ENCODE measurements at regions not wholly inside any gene's neighbourhood (a gene's known extent, or its start where the extent isn't known, plus 50 kb on each side); places are given as distances from the start of the nearest gene placed in this dataset.
"Not testable (repeated sequence)": the region's sequence is repeated elsewhere in the genome, so short reads cannot be mapped to it uniquely, and the experiment has no call there.

DNA sequence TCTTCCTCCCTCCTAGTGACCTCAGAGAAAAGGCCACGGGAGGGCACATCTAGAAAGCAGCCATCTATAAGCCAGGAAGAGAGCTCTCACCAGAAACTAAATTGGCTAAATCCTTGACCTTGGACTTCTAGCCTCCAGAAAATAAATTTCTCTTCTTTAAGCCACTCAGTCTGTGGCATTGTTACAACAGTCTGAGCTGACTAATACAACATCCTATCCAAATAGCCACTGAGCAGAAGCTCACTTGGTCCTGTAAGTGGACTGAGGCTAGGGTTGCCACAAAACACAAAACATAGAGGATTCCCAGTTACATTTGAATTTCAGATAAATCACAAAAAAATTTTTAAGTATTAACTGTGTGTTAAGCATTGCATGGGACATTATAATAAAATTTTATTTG, 383.4 kb downstream of the MLLT3 start:
- no peak for DNase-seq (ENCODE audit: low read depth)

DNA sequence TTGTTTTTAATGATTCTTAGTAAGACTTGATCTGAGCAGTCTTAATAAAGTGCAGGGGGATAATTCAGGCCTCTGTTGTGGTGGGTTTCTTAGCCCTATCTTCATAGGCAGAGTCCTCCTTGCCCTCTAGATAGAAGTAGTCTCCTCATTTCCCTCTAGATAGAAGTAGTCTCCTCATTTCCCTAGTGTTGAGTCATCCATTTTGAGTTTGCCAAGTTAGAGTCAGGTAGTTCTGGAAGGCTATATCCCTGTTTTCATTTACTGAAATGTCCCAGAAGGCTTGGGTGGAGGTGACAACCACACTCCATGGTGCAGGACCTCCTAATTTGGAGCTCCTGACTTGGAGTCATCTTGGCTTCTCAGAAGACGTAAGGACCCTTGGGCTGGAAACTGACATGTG, 384.6 kb downstream of the MLLT3 start:
- no peak for DNase-seq (ENCODE audit: low read depth)

DNA sequence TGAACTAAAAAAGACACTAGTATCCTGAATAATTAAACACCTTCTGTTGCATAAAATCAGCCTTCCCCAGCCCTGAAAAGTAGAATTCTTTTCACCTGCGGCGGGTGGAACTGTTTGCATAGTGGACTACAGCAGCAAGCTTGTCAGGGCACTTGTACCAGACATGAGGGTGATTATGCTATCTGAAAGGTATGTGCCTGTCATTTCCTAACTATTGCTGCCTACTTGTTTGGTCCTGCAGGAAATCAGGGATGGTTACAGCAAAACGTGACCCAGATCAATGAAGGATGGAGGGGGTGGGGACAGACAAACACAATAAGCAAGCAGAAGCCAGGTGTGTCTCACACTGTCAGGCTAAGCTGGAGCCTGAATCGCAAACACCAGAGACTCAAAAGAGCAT, 385.6 kb downstream of the MLLT3 start:
- no peak for DNase-seq (ENCODE audit: low read depth)

GRCh38 chr9:20235206-20235605, 387.1 kb downstream of the MLLT3 start:
- DNase-seq (ENCODE audit: low read depth) = not testable (repeated sequence)

DNA sequence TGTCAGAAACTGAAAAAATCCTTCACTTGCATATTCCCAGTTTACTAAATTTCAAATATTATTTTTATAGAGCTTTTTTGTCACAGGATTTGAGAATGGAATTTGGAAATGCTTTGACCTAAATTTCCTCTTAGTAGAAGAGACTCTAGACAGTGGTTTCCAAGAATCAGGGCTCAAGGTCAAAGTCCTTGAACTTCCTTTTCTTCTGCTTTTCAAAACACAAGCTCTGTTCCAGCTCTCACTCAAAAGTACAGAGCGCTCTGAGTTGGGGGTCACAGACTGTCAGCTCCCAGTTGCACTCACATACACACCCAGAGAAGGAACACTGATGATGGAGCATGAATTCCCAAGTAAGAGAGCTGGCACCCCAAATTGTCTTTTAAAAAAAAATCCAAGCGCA, 394.2 kb downstream of the MLLT3 start:
- no peak for DNase-seq (ENCODE audit: low read depth)

- no peak for DNase-seq (ENCODE audit: low read depth)
Measured at GRCh38 chr9:20227166-20227874, 395.0 kb downstream of the MLLT3 start.

DNA sequence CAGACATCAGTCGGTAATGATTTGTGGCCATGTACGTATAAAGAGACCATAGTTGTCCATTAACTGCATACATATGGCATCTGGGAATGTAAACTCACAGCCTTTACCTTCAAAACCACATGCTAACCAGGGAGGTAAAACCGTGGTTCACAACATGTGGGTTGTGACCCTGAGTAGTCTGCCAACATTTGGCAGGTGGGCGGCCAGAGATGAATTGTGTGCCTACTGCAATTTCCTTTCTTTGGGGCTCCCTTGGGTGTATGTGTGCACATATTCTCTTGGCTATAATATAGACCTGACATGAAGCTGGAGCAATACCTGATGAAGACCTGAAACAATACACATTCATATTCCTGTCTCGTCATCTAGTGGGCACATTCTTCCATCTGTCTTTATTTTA, 396.0 kb downstream of the MLLT3 start:
- DNase-seq (ENCODE audit: low read depth) = no peak

- peak; percentile 6 for DNase-seq (ENCODE audit: low read depth)
Measured at GRCh38 chr9:20225826-20226225, 396.5 kb downstream of the MLLT3 start.

DNA sequence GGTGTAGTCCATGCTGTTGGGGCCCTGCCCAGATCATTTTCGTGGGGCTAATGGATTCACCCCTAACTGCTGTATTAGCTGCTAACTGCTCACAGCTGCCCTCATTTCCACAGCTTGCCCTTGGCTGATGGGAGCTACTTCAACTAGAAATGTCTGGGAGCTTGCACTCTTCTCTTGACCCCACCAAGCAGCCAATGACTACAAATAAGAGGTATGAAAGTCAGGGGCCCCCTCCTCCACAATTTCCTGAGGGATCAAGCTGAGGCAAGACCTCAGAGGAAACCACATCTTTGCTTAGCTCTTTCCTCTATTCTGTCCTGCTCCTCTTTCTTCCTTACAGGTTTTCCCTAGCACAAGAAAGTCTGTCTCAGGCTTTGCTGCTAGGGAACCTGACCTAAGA, 397.5 kb downstream of the MLLT3 start:
- DNase-seq (ENCODE audit: low read depth) = no peak

- peak; percentile 4 for DNase-seq (ENCODE audit: low read depth)
Measured at GRCh38 chr9:20220286-20220685, 402.0 kb downstream of the MLLT3 start.

- no peak for DNase-seq (ENCODE audit: low read depth)
Measured at GRCh38 chr9:20219437-20219836, 402.9 kb downstream of the MLLT3 start.

DNA sequence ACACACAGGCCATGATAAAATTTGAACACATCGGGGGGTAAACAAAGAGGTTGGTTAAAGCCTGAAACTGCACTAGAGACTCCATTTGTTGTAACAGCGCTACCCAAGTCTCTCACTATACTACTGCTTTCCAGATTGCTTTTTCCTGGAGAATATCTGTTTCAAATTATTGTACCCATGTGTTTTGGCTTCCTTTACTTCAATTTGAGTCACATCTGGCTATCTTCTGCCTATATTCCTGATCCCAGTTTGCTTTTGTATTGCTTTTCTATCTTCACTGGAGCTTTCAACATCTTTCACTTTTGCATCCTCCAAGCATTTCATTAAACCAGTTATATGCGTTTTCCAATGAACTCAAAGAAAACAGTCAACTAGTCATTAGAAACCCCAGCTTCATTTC, 404.7 kb downstream of the MLLT3 start:
- DNase-seq (ENCODE audit: low read depth) = no peak

DNA sequence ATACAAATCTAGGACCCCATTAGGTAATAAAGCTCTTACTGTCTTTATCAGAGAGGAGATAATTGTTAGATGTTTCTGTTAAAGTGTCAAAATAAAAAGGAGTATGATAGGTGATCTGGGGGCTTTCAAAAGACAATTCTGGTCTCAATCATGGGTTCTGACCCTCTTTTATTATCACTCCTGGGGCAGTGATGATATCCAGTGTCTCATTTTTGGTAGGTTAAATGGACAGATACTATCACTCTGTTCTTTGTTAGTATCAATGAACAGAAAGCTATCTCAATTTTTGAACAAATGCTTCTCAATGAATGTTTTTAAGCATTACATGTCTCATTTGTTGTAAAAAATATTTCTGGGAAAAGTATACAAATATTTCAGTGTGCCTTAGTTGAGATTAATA, 405.9 kb downstream of the MLLT3 start:
- no peak for DNase-seq (ENCODE audit: low read depth)

DNA sequence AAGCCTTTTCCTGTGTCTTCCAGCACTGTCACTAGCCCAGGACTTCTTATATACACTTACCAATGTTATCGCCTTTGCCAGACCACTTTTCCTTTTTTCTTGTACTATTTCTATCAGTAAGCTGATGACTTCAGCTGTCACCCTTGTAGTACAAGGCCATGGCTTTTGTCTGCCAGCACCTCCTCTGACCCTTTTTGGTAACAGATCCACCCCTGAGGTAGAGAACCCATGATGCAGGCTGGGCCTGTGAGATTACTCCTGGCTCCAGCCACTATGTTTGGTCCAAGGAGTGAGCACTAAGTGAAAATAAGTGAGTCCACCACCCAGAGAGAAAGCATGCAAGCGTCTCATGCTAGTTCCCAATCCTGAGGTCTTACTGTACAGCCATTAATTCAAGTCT, 406.7 kb downstream of the MLLT3 start:
- no peak for DNase-seq (ENCODE audit: low read depth)

DNA sequence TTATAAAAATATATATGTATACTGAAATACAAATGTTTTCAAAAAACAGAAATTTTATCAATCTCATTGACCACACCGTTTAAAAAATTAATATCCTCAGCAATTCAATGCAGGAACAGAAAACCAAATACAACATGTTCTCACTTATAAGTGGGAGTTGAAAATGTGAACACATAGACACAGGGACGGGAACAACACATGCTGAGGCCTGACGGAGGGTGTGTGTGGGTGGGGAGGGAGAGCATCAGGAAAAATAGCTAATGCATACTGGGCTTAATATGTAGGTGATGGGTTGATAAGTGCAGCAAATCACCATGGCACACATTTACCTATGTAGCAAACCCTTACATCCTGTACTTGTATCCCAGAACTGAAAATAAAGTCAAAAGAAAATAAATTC, 409.5 kb downstream of the MLLT3 start:
- no peak for DNase-seq (ENCODE audit: low read depth)

GRCh38 chr9:20209391-20210340, 412.6 kb downstream of the MLLT3 start:
- no peak for DNase-seq (ENCODE audit: low read depth)

- no peak for DNase-seq (ENCODE audit: low read depth)
Measured at GRCh38 chr9:20208961-20209371, 413.3 kb downstream of the MLLT3 start.

DNA sequence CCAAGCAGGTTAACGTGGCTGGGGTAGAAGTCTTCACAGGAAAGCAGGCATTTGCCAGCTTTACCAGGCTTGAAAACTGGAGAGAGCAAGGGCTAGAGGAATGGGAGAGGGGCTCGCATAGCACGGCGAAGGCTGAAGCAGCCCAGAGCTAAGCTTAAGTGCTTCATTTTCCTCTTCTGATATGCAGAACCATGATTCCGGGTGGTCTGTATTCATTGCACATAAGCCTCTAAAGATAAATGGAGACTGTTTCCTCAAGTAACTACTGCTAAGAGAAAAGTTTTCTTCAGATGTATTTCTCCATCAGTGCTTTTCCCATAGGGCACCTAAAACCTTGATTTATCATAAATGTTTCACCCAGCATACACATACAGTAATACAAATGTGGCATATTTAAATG, 414.1 kb downstream of the MLLT3 start:
- no peak for DNase-seq (ENCODE audit: low read depth)

DNA sequence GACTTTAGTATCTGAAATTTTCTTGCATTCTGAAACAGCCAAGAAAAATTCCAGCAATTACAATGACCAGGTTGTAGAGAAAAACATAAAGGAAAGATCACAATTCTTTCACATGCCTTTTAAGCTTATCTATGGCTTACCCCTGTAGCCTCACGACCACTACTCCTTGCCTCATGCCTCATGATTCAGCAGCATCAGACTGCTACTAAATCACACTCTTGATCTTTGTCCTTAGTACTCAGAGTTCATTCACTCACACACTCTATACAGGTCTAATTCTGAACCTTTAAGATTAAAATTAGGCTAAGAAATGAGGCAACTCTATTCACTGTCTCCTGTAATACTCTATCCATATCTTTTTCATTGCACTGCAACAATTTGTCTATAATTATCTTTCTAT, 415.1 kb downstream of the MLLT3 start:
- DNase-seq (ENCODE audit: low read depth) = no peak

GRCh38 chr9:20205821-20206220, 416.5 kb downstream of the MLLT3 start:
- DNase-seq (ENCODE audit: low read depth) = no peak

- no peak for DNase-seq (ENCODE audit: low read depth)
Measured at GRCh38 chr9:20200991-20201431, 412.2 kb upstream of the SLC24A2 start.

DNA sequence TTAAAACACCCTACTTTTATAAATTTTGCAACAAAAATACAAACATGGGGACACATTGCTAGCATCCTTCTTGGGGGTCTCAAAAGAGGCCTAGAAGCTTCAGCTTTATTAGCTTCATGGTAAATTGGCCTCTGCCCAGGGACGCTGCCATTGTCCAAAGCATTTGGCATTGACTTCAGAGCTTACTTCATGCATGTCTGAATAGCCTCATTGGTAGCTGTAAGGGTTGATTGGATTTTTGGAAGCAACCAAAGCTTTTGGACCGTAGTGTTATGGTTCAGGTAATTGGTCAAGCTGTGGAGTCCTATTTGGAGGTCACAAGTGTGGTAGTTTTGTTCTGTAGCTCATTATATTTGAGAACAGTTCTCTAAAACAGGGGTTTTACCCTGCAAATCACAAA, 411.7 kb upstream of the SLC24A2 start:
- DNase-seq (ENCODE audit: low read depth) = no peak

DNA sequence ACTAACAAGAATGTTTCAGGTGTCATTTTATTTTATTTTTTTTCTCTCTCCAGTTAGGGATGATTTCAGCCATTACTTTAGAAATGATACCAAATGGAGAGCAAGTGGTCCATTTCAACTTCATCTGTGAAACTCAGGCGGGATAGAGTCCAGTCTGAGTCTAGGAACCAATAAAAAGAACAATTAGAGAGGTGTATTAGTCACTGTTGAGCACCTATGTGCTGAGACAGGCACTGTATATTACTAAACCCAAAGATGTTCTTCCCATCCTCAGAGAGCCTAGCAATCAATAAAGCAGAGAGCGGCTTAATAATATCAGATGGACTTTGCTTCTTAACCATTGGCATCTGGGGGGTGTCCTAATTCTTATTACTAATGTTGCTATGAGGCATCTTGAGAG, 410.3 kb upstream of the SLC24A2 start:
- DNase-seq (ENCODE audit: low read depth) = no peak
